ENCODE measurements at regions not wholly inside any gene's neighbourhood (a gene's known extent, or its start where the extent isn't known, plus 50 kb on each side); places are given as distances from the start of the nearest gene placed in this dataset.

- DNase-seq = no peak
Observed at GRCh38 chr5:107291866-107292265, 378.9 kb downstream of the EFNA5 start.

- no peak for DNase-seq
Observed at GRCh38 chr5:107290780-107291398, 379.8 kb downstream of the EFNA5 start.

GRCh38 chr5:107289030-107289714 is 381.6 kb downstream of the EFNA5 start:
- no peak for DNase-seq

- no peak for DNase-seq
Observed at GRCh38 chr5:107286447-107287098, 384.2 kb downstream of the EFNA5 start.

- DNase-seq = no peak
Observed at GRCh38 chr5:107285772-107286171, 385.0 kb downstream of the EFNA5 start.

GRCh38 chr5:107284822-107285525 is 385.8 kb downstream of the EFNA5 start:
- no peak for DNase-seq

- no peak for DNase-seq
Observed at GRCh38 chr5:107282061-107282460, 388.7 kb downstream of the EFNA5 start.

GRCh38 chr5:107278774-107279173 is 392.0 kb downstream of the EFNA5 start:
- DNase-seq = no peak

GRCh38 chr5:107277485-107278125 is 393.1 kb downstream of the EFNA5 start:
- no peak for DNase-seq

GRCh38 chr5:107275333-107275732 is 395.4 kb downstream of the EFNA5 start:
- no peak for DNase-seq

- DNase-seq = no peak
Observed at GRCh38 chr5:107274571-107274970, 396.2 kb downstream of the EFNA5 start.

- DNase-seq = no peak
Observed at GRCh38 chr5:107272954-107273353, 397.8 kb downstream of the EFNA5 start.

GRCh38 chr5:107272509-107272908 is 398.2 kb downstream of the EFNA5 start:
- no peak for DNase-seq

- no peak for DNase-seq
Observed at GRCh38 chr5:107271682-107272350, 398.9 kb downstream of the EFNA5 start.

- no peak for DNase-seq
Observed at GRCh38 chr5:107270561-107270960, 400.2 kb downstream of the EFNA5 start.

GRCh38 chr5:107269678-107270077 is 401.1 kb downstream of the EFNA5 start:
- DNase-seq = no peak

GRCh38 chr5:107269256-107269655 is 401.5 kb downstream of the EFNA5 start:
- no peak for DNase-seq

GRCh38 chr5:107268241-107268640 is 402.5 kb downstream of the EFNA5 start:
- no peak for DNase-seq

- DNase-seq = no peak
Observed at GRCh38 chr5:107266100-107266499, 404.6 kb downstream of the EFNA5 start.

- no peak for DNase-seq
Observed at GRCh38 chr5:107265193-107265592, 405.5 kb downstream of the EFNA5 start.

- DNase-seq = no peak
Observed at GRCh38 chr5:107263387-107264018, 407.2 kb downstream of the EFNA5 start.

- no peak for DNase-seq
Observed at GRCh38 chr5:107257885-107258520, 412.7 kb downstream of the EFNA5 start.
